CD4-positive, alpha-beta T cell (primary cell): ENCODE measurements at regions not wholly inside any gene's neighbourhood (a gene's known extent, or its start where the extent isn't known, plus 50 kb on each side); places are given as distances from the start of the nearest gene placed in this dataset.
"Not testable (repeated sequence)": the region's sequence is repeated elsewhere in the genome, so short reads cannot be mapped to it uniquely, and the experiment has no call there.

Experiments
- ATAC-seq: fragments of 200-7000 bp; cut with Tn5 transposase; one replicate; pipeline ENCODE4 v1.10.0; 2022; ENCODE audit warnings: mild to moderate bottlenecking; ENCODE audit not compliant: poor library complexity
- CTCF ChIA-PET: fragments of 350-600 bp; sonication (Branson Sonifier 250); formaldehyde crosslinking; loops from one replicate; lab custom pipeline; 2021; ENCODE audit warnings: antibody characterized with exemption, inconsistent platforms; lab: Charles Lee
- POLR2A ChIA-PET: fragments of 350-600 bp; sonication (Branson Sonifier 250); formaldehyde crosslinking; loops from one replicate; lab custom pipeline; 2021; ENCODE audit warnings: antibody characterized with exemption, inconsistent platforms; lab: Charles Lee
- DNase-seq, 14 experiments: peaks; one replicate each; pipeline ENCODE4 v3.0.0-alpha.2; 2013 to 2020; ENCODE audit warnings: mixed read lengths in 2 of 14
- H3K27ac ChIP-seq, 2 donors: one replicate each; pipeline versions ENCODE4 v1.5.1 to v1.7.0; 2013; ENCODE audit warnings: low read length in 2 of 2, low read depth in 1 of 2, mild to moderate bottlenecking in 1 of 2
- H3K27me3 ChIP-seq, 2 experiments: 1 replicate in 1 of 2; 2 replicates in 1 of 2; pipeline versions ENCODE4 v1.6.1 to v1.7.0; 2013; ENCODE audit warnings: low read length in 2 of 2, control low read depth in 1 of 2, mild to moderate bottlenecking in 1 of 2, moderate library complexity in 1 of 2; ENCODE audit not compliant: insufficient read depth in 2 of 2, control insufficient read depth in 1 of 2
- H3K36me3 ChIP-seq: one replicate; pipeline ENCODE4 v1.6.1; 2013; ENCODE audit warnings: low read length, control low read depth; ENCODE audit not compliant: insufficient read depth
- H3K4me1 ChIP-seq: one replicate; pipeline ENCODE4 v1.6.1; 2013; ENCODE audit warnings: low read length, control low read depth; ENCODE audit not compliant: insufficient read depth
- H3K4me3 ChIP-seq: one replicate; pipeline ENCODE4 v1.5.1; 2013; ENCODE audit warnings: mild to moderate bottlenecking, low read length, moderate library complexity
- H3K9me3 ChIP-seq, 2 experiments: 1 replicate in 1 of 2; 2 replicates in 1 of 2; pipeline versions ENCODE4 v1.6.1 to v1.7.0; 2013; ENCODE audit warnings: low read length in 2 of 2, mild to moderate bottlenecking in 2 of 2, control low read depth in 1 of 2, moderate library complexity in 1 of 2; ENCODE audit not compliant: control insufficient read depth in 1 of 2, insufficient read depth in 1 of 2
- H3K27ac Mint-ChIP-seq: one replicate; pipeline ENCODE4 v1.8.0; 2020; ENCODE audit warnings: mixed read lengths
- H3K27me3 Mint-ChIP-seq: one replicate; pipeline ENCODE4 v1.8.0; 2021; ENCODE audit warnings: mixed read lengths
- H3K36me3 Mint-ChIP-seq: one replicate; pipeline ENCODE4 v1.8.0; 2021; ENCODE audit warnings: low read depth, mixed read lengths
- H3K4me1 Mint-ChIP-seq: one replicate; pipeline ENCODE4 v1.8.0; 2021; ENCODE audit warnings: low read depth, mixed read lengths
- H3K4me3 Mint-ChIP-seq: one replicate; pipeline ENCODE4 v1.8.0; 2020; ENCODE audit warnings: mild to moderate bottlenecking, mixed read lengths
- H3K9me3 Mint-ChIP-seq: one replicate; pipeline ENCODE4 v1.8.0; 2020; ENCODE audit warnings: mixed read lengths
- CTCF ChIP-seq: fragments of 200-600 bp; IDR thresholded peaks from one replicate; pipeline ENCODE4 v1.8.0; 2022; ENCODE audit warnings: antibody characterized with exemption, mild to moderate bottlenecking
- intact Hi-C, 2 experiments: fragments of 100-400 bp; cut with DNase I in 1 of 2; cut with micrococcal nuclease in 1 of 2; formaldehyde crosslinking; loops; one replicate each; pipeline versions ENCODE4 v1.15.1 to v1.9.0; 2023 to 2025; cut with DNase I, micrococcal nuclease

DNA sequence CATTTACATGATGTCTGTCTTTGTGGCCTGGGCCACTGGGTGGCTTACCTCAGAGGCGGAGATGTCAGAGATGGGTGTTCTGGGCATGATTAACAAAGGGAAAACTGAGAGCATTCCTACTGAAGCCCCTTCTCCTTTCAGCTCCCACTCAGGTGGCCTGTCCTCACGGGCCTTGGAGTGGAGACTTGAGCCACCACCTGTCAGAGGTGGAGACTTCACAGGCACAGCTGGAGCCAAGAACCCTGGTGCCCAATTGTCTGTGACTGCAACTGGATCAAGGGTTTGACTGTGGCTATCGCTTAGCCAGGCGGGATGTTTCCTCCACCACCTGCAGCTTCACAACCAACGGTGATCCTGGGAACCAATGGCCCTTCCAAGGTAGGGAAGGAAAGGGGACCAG, 230.5 kb upstream of the NOTCH2NLA start:
- CTCF ChIA-PET, H3K36me3 ChIP-seq, ATAC-seq, H3K9me3 Mint-ChIP-seq, H3K4me3 ChIP-seq, intact Hi-C loops, H3K36me3 Mint-ChIP-seq, H3K27me3 Mint-ChIP-seq, H3K9me3 ChIP-seq, H3K4me3 Mint-ChIP-seq, H3K27ac Mint-ChIP-seq, H3K27ac ChIP-seq, H3K4me1 ChIP-seq, POLR2A ChIA-PET, H3K27me3 ChIP-seq, H3K4me1 Mint-ChIP-seq: not testable (repeated sequence)
- DNase-seq = peak in 1 of 14 experiments; percentile 19

DNA sequence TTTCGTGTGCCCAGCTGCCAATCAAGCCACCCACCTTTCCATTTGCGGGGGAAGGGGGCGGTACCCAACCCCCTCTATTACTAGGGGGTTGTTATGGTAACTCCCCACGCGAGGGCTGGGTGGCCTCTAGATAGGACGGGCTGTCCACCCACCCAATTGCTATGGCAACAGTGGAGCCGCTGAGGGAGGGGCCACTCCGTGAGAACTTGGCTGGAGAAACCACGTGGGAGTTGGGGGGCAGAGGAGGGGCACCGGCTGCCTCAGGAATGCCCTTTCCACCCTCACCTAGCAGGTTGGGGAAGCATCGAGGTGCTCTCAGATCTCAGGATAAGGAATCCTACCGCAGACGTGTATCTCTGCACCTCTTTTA, 220.0 kb upstream of the NOTCH2NLA start:
- H3K4me1 Mint-ChIP-seq, H3K27ac Mint-ChIP-seq, DNase-seq, H3K27me3 Mint-ChIP-seq, POLR2A ChIA-PET, H3K36me3 ChIP-seq, CTCF ChIA-PET, ATAC-seq, intact Hi-C loops, H3K4me1 ChIP-seq, H3K36me3 Mint-ChIP-seq, H3K27me3 ChIP-seq, H3K4me3 Mint-ChIP-seq, H3K4me3 ChIP-seq, H3K27ac ChIP-seq, H3K9me3 Mint-ChIP-seq, H3K9me3 ChIP-seq: not testable (repeated sequence)

DNA sequence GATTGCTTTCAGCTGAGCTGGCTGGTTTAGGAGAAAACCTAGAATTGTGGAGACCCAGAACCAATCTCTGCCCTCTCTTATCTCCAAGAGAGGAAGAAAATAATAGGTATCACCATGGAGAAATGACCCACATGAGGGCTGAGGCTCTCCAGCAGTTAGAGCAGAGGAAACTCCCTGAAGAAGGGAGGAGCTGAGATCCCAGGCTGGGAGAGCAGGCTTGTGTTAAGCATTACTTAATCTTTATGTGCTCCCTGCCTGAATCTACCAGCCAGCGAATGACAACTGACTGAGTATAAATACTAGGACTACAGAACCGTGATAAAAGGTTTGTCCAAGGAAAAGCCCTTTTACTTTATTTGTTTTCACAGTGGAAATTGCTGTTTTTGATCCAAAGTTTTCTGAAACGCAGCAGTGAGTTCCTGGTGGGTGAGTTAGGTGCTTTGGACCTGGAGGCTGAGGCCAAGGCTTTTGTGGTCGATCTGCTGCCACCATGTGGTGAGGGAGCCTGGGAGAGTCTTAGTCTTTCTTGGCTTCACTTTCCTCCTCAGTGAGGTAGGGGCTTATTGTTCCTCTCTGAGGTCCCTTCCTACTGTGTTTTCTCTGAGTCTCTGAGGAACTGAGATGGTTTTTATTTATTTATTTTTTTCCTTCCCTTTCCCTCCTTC, 219.5 kb upstream of the NOTCH2NLA start:
- H3K4me3 Mint-ChIP-seq, H3K27ac ChIP-seq, H3K4me1 ChIP-seq, H3K4me3 ChIP-seq, ATAC-seq, H3K27me3 Mint-ChIP-seq, POLR2A ChIA-PET, intact Hi-C loops, H3K36me3 ChIP-seq, H3K27me3 ChIP-seq, H3K27ac Mint-ChIP-seq, H3K4me1 Mint-ChIP-seq, H3K36me3 Mint-ChIP-seq, H3K9me3 Mint-ChIP-seq, CTCF ChIA-PET, H3K9me3 ChIP-seq: not testable (repeated sequence)
- peak in 11 of 14 experiments; percentile 40 to 72 (median 55) for DNase-seq
- TF ChIP-seq CTCF = peak; percentile 25

GRCh38 chr1:146443871-146444222, 215.0 kb upstream of the NOTCH2NLA start:
- POLR2A ChIA-PET, CTCF ChIA-PET, H3K36me3 ChIP-seq, H3K27ac Mint-ChIP-seq, H3K27me3 Mint-ChIP-seq, H3K9me3 ChIP-seq, intact Hi-C loops, H3K4me1 Mint-ChIP-seq, H3K9me3 Mint-ChIP-seq, H3K27ac ChIP-seq, ATAC-seq, H3K27me3 ChIP-seq, H3K4me1 ChIP-seq, H3K36me3 Mint-ChIP-seq: not testable (repeated sequence)
- peak; percentile 23 for TF ChIP-seq CTCF
- H3K4me3 ChIP-seq = peak overlapping the region; percentile 44
- peak in 13 of 14 experiments; percentile 5 to 49 (median 25) for DNase-seq
- H3K4me3 Mint-ChIP-seq = peak overlapping the region; percentile 76

DNA sequence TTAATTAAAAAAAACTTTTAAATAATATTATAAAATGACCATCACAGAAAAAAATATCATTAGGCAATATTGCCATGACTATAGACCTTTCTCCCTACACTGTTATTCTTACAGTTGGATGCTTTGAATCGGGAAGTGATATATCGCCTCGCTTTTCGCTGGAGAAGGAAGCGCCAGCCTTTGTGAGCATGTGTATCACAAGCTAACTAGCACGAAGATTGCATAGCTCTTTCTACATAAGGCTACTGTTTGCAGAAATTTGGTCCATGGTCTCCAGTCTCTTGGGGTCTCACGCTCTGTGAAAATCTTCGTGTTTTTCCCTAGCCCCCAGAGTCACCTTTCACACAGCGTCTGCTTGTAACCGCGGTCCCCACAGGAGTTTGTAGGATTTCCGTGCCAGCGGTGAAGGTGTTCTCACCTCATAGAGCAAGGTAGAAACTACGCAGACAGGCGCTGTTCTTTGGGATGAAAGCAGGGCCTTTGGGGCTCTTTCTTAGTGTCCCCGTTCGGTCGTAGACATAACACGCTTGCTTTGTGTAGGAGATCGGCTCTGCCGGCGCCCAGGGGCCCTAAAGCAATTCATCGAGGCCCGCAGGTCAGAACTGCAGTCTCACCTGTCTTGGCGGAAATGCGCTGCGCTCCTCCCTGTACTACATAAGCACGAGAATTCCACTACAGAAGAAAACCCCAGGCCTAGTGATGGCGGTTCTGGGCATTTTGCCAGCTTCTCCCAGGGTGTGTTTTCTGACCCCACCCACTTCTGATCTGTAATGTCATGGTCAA, 214.5 kb upstream of the NOTCH2NLA start:
- DNase-seq (peak in 9 of 14 experiments; percentile 0 to 46 (median 11)), ATAC-seq (peak; percentile 64)
- peak overlapping the region; percentile 71 for H3K27ac Mint-ChIP-seq
- H3K4me1 ChIP-seq, H3K4me1 Mint-ChIP-seq, H3K36me3 ChIP-seq, POLR2A ChIA-PET, H3K9me3 Mint-ChIP-seq, CTCF ChIA-PET, H3K27me3 Mint-ChIP-seq, H3K27ac ChIP-seq, H3K9me3 ChIP-seq, H3K36me3 Mint-ChIP-seq, H3K27me3 ChIP-seq, intact Hi-C loops, H3K4me3 Mint-ChIP-seq: not testable (repeated sequence)
- peak overlapping the region; percentile 14 for H3K4me3 ChIP-seq

GRCh38 chr1:146438543-146438942, 209.7 kb upstream of the NOTCH2NLA start:
- ATAC-seq, H3K4me3 Mint-ChIP-seq, H3K36me3 Mint-ChIP-seq, H3K9me3 ChIP-seq, H3K4me3 ChIP-seq, H3K9me3 Mint-ChIP-seq, POLR2A ChIA-PET, H3K27me3 ChIP-seq, H3K36me3 ChIP-seq, H3K4me1 Mint-ChIP-seq, CTCF ChIA-PET, H3K27me3 Mint-ChIP-seq, H3K27ac Mint-ChIP-seq, H3K27ac ChIP-seq, H3K4me1 ChIP-seq, intact Hi-C loops, DNase-seq: not testable (repeated sequence)
